Mesodermal cell (in vitro differentiated cells): ENCODE measurements at regions not wholly inside any gene's neighbourhood (a gene's known extent, or its start where the extent isn't known, plus 50 kb on each side); places are given as distances from the start of the nearest gene placed in this dataset.

Experiments
- H3K27ac ChIP-seq: 2 replicates; pipeline ENCODE4 v1.7.0; 2013; ENCODE audit warnings: mild to moderate bottlenecking, low read depth, low read length, moderate library complexity; ENCODE audit not compliant: severe bottlenecking
- H3K36me3 ChIP-seq: 2 replicates; pipeline ENCODE4 v1.7.1; 2013; ENCODE audit warnings: mild to moderate bottlenecking, low read length, moderate library complexity; ENCODE audit not compliant: control insufficient read depth, insufficient read depth
- H3K4me1 ChIP-seq: one replicate; pipeline ENCODE4 v1.7.1; 2013; ENCODE audit warnings: mild to moderate bottlenecking, low read length; ENCODE audit not compliant: insufficient read depth, control insufficient read depth, poor library complexity, severe bottlenecking
- H3K4me3 ChIP-seq: 2 replicates; pipeline ENCODE4 v1.7.0; 2013; ENCODE audit warnings: low read length, control low read depth, mild to moderate bottlenecking; ENCODE audit not compliant: insufficient read depth, poor library complexity, severe bottlenecking; ENCODE audit errors: extremely low read depth
- H3K9me3 ChIP-seq: 2 replicates; pipeline ENCODE4 v1.7.1; 2013; ENCODE audit warnings: mild to moderate bottlenecking, low read length, moderate library complexity; ENCODE audit not compliant: control insufficient read depth
- WGBS, 2 experiments: methylation state at CpG; one replicate each; pipeline ENCODE4 v1.1.5; 2013; ENCODE audit warnings: missing lambda C conversion rate in 2 of 2; ENCODE audit not compliant: insufficient coverage in 2 of 2; 5-methylcytosine and 5-hydroxymethylcytosine counted together

DNA sequence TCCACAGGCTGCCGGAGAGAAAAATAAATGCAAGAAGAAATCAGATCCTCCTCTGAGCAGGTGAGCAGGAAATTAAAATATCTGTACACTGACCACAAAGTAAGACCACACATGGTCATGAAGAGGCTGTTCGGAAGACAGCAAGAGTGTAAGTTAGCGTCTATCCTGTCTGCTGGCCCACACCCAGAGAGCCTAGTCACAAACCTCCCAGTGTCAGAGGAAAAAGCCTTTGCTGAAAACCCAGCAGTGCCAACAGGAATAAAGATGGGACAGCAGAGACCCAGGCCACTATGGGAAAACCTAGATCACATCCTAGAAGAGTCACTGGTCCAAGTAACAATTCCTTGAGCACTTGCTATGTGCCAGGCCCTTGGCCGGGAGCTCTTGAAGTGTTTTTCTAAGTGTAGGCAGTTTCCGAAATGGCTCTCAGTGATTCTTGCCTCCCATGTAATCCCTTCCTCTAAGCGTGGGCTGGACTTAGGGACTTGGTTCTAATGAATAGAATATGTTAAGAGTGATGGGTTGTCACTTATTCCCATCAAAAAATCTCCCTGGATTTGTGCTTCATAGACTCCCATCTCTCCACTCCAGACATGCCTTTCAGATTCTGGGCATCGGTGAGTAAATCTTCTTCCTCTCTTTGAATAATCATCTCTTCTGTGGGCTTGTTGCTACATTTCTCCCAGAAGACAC, 110.9 kb upstream of the PKDCC start:
- Histone ChIP-seq H3K4me1 (peaks cover 65% of the 10 kb centered on the region), H3K4me3 (no peak overlapping the region), H3K9me3 (no peaks in the 10 kb centered on the region), H3K36me3 (no peaks in the 10 kb centered on the region), H3K27ac (peak overlapping the region; percentile 85)
- 80 to 82% methylated on average over 4 to 5 of the region's 7 CpGs for WGBS, 2 experiments

DNA sequence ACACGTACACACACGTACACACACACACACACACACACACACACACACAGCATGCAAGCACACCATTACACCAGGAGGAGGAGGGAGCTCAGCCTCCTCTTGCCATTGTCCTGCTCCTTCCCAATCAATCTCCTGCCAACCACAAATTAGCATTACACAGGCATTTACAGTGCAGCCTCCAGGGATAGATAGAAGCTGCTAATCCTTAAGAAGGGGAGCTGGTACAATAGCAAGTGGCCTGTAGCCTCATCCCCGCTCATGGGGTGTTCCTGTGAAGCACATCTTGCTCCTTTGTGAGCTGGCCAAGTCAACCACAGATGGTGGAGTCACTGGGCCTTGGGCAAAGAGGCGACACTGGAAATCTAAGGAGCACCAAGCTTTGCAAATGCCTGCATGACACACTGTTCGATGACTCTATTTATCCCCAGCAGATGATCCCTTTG, 110.3 kb upstream of the PKDCC start:
- Histone ChIP-seq H3K4me1 (peaks cover 59% of the 10 kb centered on the region), H3K36me3 (no peaks in the 10 kb centered on the region), H3K27ac (peak overlapping the region; percentile 85), H3K4me3 (no peak overlapping the region), H3K9me3 (no peaks in the 10 kb centered on the region)
- 46 to 52% methylated on average over 3 of the region's 5 CpGs for WGBS, 2 experiments

DNA sequence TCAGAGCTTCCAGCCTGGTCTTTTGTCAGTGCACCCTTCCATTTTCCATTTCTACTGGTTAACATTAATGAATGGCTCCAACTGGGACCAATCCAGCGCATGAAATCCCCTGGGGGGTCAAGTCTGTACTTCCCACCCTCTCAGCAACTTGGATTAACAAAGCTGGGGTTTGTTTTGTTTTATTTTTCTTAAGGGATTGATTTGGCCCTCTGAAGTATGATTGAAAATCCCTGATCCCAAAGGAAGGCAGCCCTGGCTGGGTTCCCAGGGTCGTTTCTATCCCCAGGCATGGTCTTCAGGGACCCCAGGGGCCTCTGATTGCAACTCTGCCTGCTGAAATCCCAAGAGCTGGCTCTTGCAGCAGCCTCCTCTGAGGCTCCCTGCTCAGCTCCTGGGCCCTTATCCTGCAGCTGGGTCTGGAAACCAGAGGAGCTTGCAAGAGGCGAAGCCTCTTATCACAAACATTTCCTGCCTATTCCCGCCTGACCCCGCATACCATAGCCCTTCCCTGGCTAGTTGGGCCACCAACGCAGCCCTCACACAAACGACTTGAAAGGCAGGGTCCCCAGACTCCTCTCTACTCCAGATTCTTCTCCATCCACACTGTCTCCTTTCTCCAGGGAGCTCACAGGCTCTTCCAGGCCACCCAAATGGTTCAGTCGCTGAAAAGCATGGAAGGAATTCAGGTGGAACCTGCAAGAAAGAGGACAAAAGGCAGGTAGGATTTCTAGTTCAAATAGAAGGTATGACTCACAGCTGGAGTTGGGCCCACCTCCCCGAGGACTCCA, 109.7 kb upstream of the PKDCC start:
- Histone ChIP-seq H3K27ac (peak overlapping the region; percentile 85), H3K4me1 (peaks cover 53% of the 10 kb centered on the region), H3K4me3 (no peak overlapping the region), H3K36me3 (no peaks in the 10 kb centered on the region), H3K9me3 (no peaks in the 10 kb centered on the region)
- WGBS, 2 experiments: 13 to 15% methylated on average over 6 to 7 of the region's 9 CpGs

GRCh38 chr2:41940060-41940744, 107.6 kb upstream of the PKDCC start:
- 50 to 64% methylated on average over 4 to 6 of the region's 8 CpGs for WGBS, 2 experiments
- Histone ChIP-seq H3K9me3 (peaks cover 3% of the 10 kb centered on the region), H3K4me3 (no peak overlapping the region), H3K27ac (peak overlapping the region; percentile 65), H3K36me3 (no peaks in the 10 kb centered on the region), H3K4me1 (peaks cover 40% of the 10 kb centered on the region)

DNA sequence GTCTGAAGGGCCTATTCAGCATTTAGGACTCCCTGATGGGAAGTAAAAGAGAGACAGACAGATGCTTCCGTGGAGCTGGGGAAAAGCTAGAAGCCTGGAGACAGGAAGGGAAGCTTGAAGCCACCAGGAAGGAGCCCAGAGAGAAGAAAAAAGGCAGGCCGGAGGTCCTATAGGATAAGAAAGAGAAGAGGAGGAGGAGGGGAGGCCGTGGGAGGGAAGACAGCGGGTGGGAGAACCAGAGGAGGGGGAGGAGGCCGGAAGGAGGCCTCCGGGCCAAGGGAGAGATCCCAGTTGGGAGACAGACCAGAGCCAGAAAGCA, 107.1 kb upstream of the PKDCC start:
- Histone ChIP-seq H3K4me1 (peaks cover 40% of the 10 kb centered on the region), H3K4me3 (no peak overlapping the region), H3K27ac (peak overlapping the region; percentile 65), H3K36me3 (no peaks in the 10 kb centered on the region), H3K9me3 (peaks cover 8% of the 10 kb centered on the region)
- WGBS, 2 experiments: 16 to 25% methylated on average over 4 to 6 of the region's 6 CpGs

GRCh38 chr2:41941831-41942230, 106.0 kb upstream of the PKDCC start:
- 82 to 93% methylated on average over 3 of the region's 3 CpGs for WGBS, 2 experiments
- Histone ChIP-seq H3K4me1 (peaks cover 31% of the 10 kb centered on the region), H3K27ac (no peak overlapping the region), H3K9me3 (peaks cover 12% of the 10 kb centered on the region), H3K4me3 (no peak overlapping the region), H3K36me3 (no peaks in the 10 kb centered on the region)

- Histone ChIP-seq H3K36me3 (no peaks in the 10 kb centered on the region), H3K4me1 (peaks cover 31% of the 10 kb centered on the region), H3K4me3 (no peak overlapping the region), H3K9me3 (peaks cover 12% of the 10 kb centered on the region), H3K27ac (no peak overlapping the region)
Measured at GRCh38 chr2:41942278-41942677, 105.5 kb upstream of the PKDCC start.

GRCh38 chr2:41943159-41943558, 104.7 kb upstream of the PKDCC start:
- Histone ChIP-seq H3K4me1 (peaks cover 30% of the 10 kb centered on the region), H3K9me3 (peaks cover 12% of the 10 kb centered on the region), H3K27ac (no peak overlapping the region), H3K4me3 (no peak overlapping the region), H3K36me3 (no peaks in the 10 kb centered on the region)
- 100% methylated on average over 1 of the region's 1 CpG; no CpG with 5 or more reads in 1 of the 2 experiments for WGBS, 2 experiments

DNA sequence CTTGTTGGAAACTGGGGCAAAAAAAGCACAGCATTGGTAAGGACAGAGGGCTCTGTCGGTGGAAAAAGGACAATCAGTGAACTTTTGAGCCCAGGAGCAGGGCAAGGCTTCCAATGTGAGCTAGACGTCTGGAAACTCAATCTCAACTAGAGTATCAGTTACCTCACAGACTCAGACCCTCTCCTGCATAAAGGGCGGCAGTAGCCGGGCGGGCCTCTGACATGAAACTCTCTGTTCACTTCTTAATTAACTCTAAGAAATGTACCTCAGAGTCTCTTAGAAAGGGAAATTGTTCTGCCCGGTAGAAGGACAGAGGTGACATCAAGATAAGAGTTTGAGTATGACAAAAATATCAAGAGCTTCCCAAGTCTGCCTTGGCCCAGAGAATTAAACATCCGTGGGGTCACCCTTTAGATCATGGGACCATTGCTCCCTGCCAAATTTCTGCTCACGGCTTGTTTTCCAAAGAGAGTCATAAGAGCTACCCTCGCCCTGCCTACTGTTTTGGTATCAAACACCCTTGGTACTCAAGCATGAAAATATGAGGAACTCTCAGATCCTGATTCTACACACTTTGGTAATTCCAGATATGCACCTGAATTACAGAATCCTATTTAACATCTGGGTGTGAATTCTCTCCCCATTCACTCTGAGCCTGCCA, 103.5 kb upstream of the PKDCC start:
- Histone ChIP-seq H3K27ac (no peak overlapping the region), H3K4me1 (peaks cover 31% of the 10 kb centered on the region), H3K4me3 (no peak overlapping the region), H3K36me3 (no peaks in the 10 kb centered on the region), H3K9me3 (peaks cover 12% of the 10 kb centered on the region)
- 93% methylated on average over 6 to 9 of the region's 9 CpGs for WGBS, 2 experiments

DNA sequence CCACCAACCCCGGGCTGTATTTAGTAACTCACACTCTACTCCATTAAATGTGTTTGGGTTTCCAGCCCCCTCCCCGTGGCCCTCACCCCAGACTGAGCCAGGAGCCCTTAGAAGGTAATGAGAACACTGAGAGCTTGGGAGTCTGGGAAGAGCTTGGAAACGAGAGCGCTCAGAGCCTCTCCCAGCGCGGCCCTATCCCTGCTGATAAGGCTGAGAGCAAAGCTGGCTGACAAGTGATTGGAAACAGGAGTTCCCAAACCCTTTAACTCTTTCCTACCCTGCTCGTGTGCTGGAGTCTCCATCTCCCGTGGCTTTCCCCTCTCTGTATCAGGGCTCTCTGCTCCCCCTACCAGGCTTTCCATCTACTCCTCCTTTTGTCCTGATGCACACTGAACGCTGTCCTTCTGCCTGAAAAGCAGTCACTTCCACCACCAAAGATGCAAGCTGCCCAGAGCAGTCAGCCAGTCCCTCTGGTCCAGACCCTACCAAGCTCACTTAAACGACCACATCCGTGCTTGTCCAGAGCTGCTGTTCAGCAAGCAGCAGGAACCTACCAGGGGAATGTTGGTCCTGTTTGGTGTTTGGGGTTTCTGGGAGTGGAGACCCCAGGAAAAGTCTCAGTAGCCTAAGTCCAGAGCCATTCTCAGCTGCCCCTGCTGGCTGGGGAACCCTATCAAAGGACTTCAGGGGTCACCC, 100.0 kb upstream of the PKDCC start:
- WGBS, 2 experiments: 0 to 2% methylated on average over 7 to 9 of the region's 11 CpGs
- H3K4me3 ChIP-seq: no peak overlapping the region
- peak overlapping the region; percentile 86 for H3K27ac ChIP-seq
- peaks cover 12% of the 10 kb centered on the region for H3K9me3 ChIP-seq
- peaks cover 35% of the 10 kb centered on the region for H3K4me1 ChIP-seq
- H3K36me3 ChIP-seq: no peaks in the 10 kb centered on the region
